Liver (tissue), 8 donors: ENCODE measurements at regions not wholly inside any gene's neighbourhood (a gene's known extent, or its start where the extent isn't known, plus 50 kb on each side); places are given as distances from the start of the nearest gene placed in this dataset.

Experiments used
- DNase-seq: peaks from one replicate; pipeline ENCODE4 v3.0.0-alpha.2; 2017; ENCODE audit warnings: low spot score
- H3K27ac ChIP-seq, 2 donors: one replicate each; pipeline ENCODE4 v1.7.0; 2013; ENCODE audit warnings: inconsistent platforms in 2 of 2, low read length in 2 of 2, control low read depth in 1 of 2, low read depth in 1 of 2, mild to moderate bottlenecking in 1 of 2
- H3K27me3 ChIP-seq, 4 donors: one replicate each; pipeline versions ENCODE4 v1.6.1 to v1.7.0; 2013; ENCODE audit warnings: low read length in 3 of 4, inconsistent platforms in 1 of 4, mild to moderate bottlenecking in 1 of 4, moderate library complexity in 1 of 4; ENCODE audit not compliant: control insufficient read depth in 4 of 4, insufficient read depth in 4 of 4
- H3K36me3 ChIP-seq, 4 donors: one replicate each; pipeline versions ENCODE4 v1.6.1 to v1.7.0; 2013; ENCODE audit warnings: low read length in 3 of 4, mild to moderate bottlenecking in 3 of 4, low read depth in 1 of 4, moderate library complexity in 1 of 4; ENCODE audit not compliant: control insufficient read depth in 4 of 4, insufficient read depth in 3 of 4
- H3K4me1 ChIP-seq, 4 donors: one replicate each; pipeline versions ENCODE4 v1.6.1 to v1.7.0; 2013; ENCODE audit warnings: low read length in 3 of 4, mild to moderate bottlenecking in 3 of 4, moderate library complexity in 1 of 4; ENCODE audit not compliant: control insufficient read depth in 4 of 4, insufficient read depth in 4 of 4
- H3K4me3 ChIP-seq, 3 donors: one replicate each; pipeline versions ENCODE4 v1.6.1 to v1.7.0; 2013; ENCODE audit warnings: low read length in 3 of 3, control low read depth in 1 of 3, low read depth in 1 of 3, mild to moderate bottlenecking in 1 of 3
- H3K9ac ChIP-seq, 2 donors: one replicate each; pipeline ENCODE4 v1.7.0; 2013; ENCODE audit warnings: low read length in 2 of 2, mild to moderate bottlenecking in 2 of 2, moderate library complexity in 2 of 2, control low read depth in 1 of 2, low read depth in 1 of 2
- H3K9me3 ChIP-seq, 4 donors: one replicate each; pipeline versions ENCODE4 v1.6.1 to v1.7.0; 2013; ENCODE audit warnings: low read length in 3 of 4; ENCODE audit not compliant: control insufficient read depth in 4 of 4
- EGR1 ChIP-seq, 2 donors: IDR thresholded peaks; 2 replicates each; pipeline ENCODE4 v1.6.1; 2016 to 2018; ENCODE audit warnings: antibody characterized with exemption in 2 of 2, low read depth in 2 of 2
- FOXA1 ChIP-seq: IDR thresholded peaks from 2 replicates; pipeline ENCODE4 v1.6.1; 2016; ENCODE audit warnings: antibody characterized with exemption
- FOXA2 ChIP-seq: IDR thresholded peaks from 2 replicates; pipeline ENCODE4 v1.6.1; 2016; ENCODE audit warnings: antibody characterized with exemption
- GABPA ChIP-seq, 2 donors: IDR thresholded peaks in 1 of 2; conservative IDR thresholded peaks in 1 of 2; 2 replicates each; pipeline ENCODE4 v1.6.1; 2016; ENCODE audit warnings: antibody characterized with exemption in 2 of 2, mild to moderate bottlenecking in 1 of 2, moderate library complexity in 1 of 2
- HNF4A ChIP-seq, 2 donors: conservative IDR thresholded peaks; 2 replicates each; pipeline ENCODE4 v1.6.1; 2016; ENCODE audit warnings: antibody characterized with exemption in 2 of 2, mild to moderate bottlenecking in 2 of 2
- HNF4G ChIP-seq: IDR thresholded peaks from 2 replicates; pipeline ENCODE4 v1.6.1; 2016; ENCODE audit warnings: antibody characterized with exemption
- NR2F2 ChIP-seq: IDR thresholded peaks from 2 replicates; pipeline ENCODE4 v1.6.1; 2016; ENCODE audit warnings: antibody characterized with exemption
- RXRA ChIP-seq, 2 donors: IDR thresholded peaks; 2 replicates each; pipeline ENCODE4 v1.6.1; 2017 to 2018; ENCODE audit warnings: antibody characterized with exemption in 2 of 2, mild to moderate bottlenecking in 1 of 2
- SP1 ChIP-seq: IDR thresholded peaks from 2 replicates; pipeline ENCODE4 v1.6.1; 2018; ENCODE audit warnings: antibody characterized with exemption, mild to moderate bottlenecking
- YY1 ChIP-seq: IDR thresholded peaks from 2 replicates; pipeline ENCODE4 v1.6.1; 2016; ENCODE audit warnings: antibody characterized with exemption, mild to moderate bottlenecking
- WGBS: extraction: QIAGEN DNeasy Blood & Tissue Kit; methylation state at CpG from one replicate; pipeline ENCODE4 v1.1.7; 2013; 5-methylcytosine and 5-hydroxymethylcytosine counted together
- TF ChIP-seq, protein P1 (sequence below): IDR thresholded peaks from 2 replicates; pipeline ENCODE4 v1.6.1; 2016; ENCODE audit warnings: antibody characterized with exemption
- TF ChIP-seq, protein P2 (sequence below): IDR thresholded peaks from 2 replicates; pipeline ENCODE4 v1.6.1; 2016; ENCODE audit warnings: antibody characterized with exemption
- TF ChIP-seq, protein P3 (sequence below): fragments of 150-350 bp; IDR thresholded peaks from 2 replicates; pipeline ENCODE4 v1.5.1; 2017; ENCODE audit warnings: improper control_type of control experiment, low read depth, low read length; ENCODE audit not compliant: missing input control
- TF ChIP-seq, protein P4 (sequence below): IDR thresholded peaks from 2 replicates; pipeline ENCODE4 v1.6.1; 2016; ENCODE audit warnings: antibody characterized with exemption, mild to moderate bottlenecking
- TF ChIP-seq, protein P5 (sequence below): IDR thresholded peaks from 2 replicates; pipeline ENCODE4 v1.6.1; 2016; ENCODE audit warnings: antibody characterized with exemption
- donor health status: healthy.
- donor health status: healthy.
- donor health status: healthy.
- donor health status: healthy.
- donor health status: healthy.

DNA sequence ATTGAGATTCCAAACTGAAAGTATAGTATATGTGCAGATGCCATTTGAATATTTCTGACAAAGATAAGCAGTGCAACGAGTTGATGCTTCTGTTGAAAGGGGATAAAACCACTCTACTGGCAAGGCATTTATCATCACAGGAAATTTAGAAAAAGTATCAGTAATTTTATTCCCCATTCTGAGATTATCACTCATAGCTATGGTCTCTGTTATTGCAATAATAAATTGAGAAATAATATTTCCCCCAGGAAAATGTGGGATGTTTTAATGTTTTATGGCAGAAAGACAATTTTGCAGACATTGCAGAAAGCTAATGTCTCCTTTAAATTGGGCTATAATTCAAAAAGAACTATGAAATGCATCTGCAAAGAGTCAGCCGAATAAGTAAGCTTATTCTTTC is 1612.7 kb upstream of the ACO1 start:
- Histone ChIP-seq H3K4me1 (no peaks in the 10 kb centered on the region), H3K27me3 (no peaks in the 10 kb centered on the region), H3K36me3 (no peaks in the 10 kb centered on the region), H3K9me3 (no peaks in the 10 kb centered on the region), H3K9ac (no peak overlapping the region), H3K27ac (no peak overlapping the region), H3K4me3 (no peak overlapping the region)
- TF ChIP-seq, protein P1, sequence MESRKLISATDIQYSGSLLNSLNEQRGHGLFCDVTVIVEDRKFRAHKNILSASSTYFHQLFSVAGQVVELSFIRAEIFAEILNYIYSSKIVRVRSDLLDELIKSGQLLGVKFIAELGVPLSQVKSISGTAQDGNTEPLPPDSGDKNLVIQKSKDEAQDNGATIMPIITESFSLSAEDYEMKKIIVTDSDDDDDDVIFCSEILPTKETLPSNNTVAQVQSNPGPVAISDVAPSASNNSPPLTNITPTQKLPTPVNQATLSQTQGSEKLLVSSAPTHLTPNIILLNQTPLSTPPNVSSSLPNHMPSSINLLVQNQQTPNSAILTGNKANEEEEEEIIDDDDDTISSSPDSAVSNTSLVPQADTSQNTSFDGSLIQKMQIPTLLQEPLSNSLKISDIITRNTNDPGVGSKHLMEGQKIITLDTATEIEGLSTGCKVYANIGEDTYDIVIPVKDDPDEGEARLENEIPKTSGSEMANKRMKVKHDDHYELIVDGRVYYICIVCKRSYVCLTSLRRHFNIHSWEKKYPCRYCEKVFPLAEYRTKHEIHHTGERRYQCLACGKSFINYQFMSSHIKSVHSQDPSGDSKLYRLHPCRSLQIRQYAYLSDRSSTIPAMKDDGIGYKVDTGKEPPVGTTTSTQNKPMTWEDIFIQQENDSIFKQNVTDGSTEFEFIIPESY = no peak
- TF ChIP-seq RXRA (IDR thresholded peaks at IDR 0.05) (no peak), EGR1 (IDR thresholded peaks at IDR 0.05; ENCODE audit: low read depth in 2 of 2) (no peak), SP1 (no peak), FOXA2 (no peak), GABPA (IDR thresholded peaks at IDR 0.05 in 1 of 2, conservative IDR thresholded peaks at IDR 0.05 in 1 of 2) (no peak), NR2F2 (no peak), HNF4G (no peak), YY1 (no peak)
- TF ChIP-seq, protein P2, sequence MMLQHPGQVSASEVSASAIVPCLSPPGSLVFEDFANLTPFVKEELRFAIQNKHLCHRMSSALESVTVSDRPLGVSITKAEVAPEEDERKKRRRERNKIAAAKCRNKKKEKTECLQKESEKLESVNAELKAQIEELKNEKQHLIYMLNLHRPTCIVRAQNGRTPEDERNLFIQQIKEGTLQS = no peak
- TF ChIP-seq, protein P3, sequence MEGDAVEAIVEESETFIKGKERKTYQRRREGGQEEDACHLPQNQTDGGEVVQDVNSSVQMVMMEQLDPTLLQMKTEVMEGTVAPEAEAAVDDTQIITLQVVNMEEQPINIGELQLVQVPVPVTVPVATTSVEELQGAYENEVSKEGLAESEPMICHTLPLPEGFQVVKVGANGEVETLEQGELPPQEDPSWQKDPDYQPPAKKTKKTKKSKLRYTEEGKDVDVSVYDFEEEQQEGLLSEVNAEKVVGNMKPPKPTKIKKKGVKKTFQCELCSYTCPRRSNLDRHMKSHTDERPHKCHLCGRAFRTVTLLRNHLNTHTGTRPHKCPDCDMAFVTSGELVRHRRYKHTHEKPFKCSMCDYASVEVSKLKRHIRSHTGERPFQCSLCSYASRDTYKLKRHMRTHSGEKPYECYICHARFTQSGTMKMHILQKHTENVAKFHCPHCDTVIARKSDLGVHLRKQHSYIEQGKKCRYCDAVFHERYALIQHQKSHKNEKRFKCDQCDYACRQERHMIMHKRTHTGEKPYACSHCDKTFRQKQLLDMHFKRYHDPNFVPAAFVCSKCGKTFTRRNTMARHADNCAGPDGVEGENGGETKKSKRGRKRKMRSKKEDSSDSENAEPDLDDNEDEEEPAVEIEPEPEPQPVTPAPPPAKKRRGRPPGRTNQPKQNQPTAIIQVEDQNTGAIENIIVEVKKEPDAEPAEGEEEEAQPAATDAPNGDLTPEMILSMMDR = no peak
- WGBS = 56% methylated on average over 2 of the region's 2 CpGs
- DNase-seq = no peak

DNA sequence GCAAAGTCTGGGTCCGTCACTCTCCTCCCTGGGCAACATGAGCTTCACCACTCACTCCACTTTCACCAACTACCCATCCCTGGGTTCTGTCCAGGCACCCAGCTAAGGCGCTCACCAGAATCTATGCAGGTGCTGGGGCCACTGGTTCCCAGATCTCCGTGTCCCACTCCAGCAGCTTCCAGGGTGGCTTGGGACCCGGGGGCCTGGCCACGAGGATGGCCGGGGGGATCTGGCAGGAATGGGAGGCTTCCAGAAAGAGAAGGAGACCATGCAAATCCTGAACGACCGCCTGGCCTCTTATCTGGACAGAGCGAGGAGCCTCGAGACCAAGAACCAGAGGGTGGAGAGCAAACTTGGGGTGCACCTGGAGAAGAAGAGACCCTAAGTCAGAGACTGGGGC is 1611.0 kb upstream of the ACO1 start:
- Histone ChIP-seq H3K4me3 (no peak overlapping the region), H3K27ac (no peak overlapping the region), H3K27me3 (no peaks in the 10 kb centered on the region), H3K9me3 (no peaks in the 10 kb centered on the region), H3K36me3 (no peaks in the 10 kb centered on the region), H3K9ac (no peak overlapping the region), H3K4me1 (no peaks in the 10 kb centered on the region)
- TF ChIP-seq GABPA (IDR thresholded peaks at IDR 0.05 in 1 of 2, conservative IDR thresholded peaks at IDR 0.05 in 1 of 2) (no peak), HNF4A (conservative IDR thresholded peaks at IDR 0.05) (no peak), YY1 (no peak), RXRA (IDR thresholded peaks at IDR 0.05) (no peak), FOXA1 (no peak), HNF4G (no peak), FOXA2 (no peak)
- TF ChIP-seq, protein P4, sequence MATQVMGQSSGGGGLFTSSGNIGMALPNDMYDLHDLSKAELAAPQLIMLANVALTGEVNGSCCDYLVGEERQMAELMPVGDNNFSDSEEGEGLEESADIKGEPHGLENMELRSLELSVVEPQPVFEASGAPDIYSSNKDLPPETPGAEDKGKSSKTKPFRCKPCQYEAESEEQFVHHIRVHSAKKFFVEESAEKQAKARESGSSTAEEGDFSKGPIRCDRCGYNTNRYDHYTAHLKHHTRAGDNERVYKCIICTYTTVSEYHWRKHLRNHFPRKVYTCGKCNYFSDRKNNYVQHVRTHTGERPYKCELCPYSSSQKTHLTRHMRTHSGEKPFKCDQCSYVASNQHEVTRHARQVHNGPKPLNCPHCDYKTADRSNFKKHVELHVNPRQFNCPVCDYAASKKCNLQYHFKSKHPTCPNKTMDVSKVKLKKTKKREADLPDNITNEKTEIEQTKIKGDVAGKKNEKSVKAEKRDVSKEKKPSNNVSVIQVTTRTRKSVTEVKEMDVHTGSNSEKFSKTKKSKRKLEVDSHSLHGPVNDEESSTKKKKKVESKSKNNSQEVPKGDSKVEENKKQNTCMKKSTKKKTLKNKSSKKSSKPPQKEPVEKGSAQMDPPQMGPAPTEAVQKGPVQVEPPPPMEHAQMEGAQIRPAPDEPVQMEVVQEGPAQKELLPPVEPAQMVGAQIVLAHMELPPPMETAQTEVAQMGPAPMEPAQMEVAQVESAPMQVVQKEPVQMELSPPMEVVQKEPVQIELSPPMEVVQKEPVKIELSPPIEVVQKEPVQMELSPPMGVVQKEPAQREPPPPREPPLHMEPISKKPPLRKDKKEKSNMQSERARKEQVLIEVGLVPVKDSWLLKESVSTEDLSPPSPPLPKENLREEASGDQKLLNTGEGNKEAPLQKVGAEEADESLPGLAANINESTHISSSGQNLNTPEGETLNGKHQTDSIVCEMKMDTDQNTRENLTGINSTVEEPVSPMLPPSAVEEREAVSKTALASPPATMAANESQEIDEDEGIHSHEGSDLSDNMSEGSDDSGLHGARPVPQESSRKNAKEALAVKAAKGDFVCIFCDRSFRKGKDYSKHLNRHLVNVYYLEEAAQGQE = no peak
- TF ChIP-seq, protein P2 = no peak
- TF ChIP-seq, protein P5, sequence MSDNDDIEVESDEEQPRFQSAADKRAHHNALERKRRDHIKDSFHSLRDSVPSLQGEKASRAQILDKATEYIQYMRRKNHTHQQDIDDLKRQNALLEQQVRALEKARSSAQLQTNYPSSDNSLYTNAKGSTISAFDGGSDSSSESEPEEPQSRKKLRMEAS = no peak
- WGBS = 86% methylated on average over 10 of the region's 10 CpGs
- DNase-seq = no peak
